ENCODE measurements at regions not wholly inside any gene's neighbourhood (a gene's known extent, or its start where the extent isn't known, plus 50 kb on each side); places are given as distances from the start of the nearest gene placed in this dataset.

- Histone ChIP-seq H3K56ac (replicated peaks; ENCODE audit: insufficient read length, low read depth, low read length) (no peak overlapping the region), H4K8ac (ENCODE audit: extremely low read depth, insufficient read depth, low read length) (no peak overlapping the region), H3K4ac (replicated peaks; ENCODE audit: insufficient read length, low read depth, low read length) (no peak overlapping the region), H3K27ac (ENCODE audit: low read depth, low read length) (no peak overlapping the region), H3K9ac (replicated peaks in 1 of 4; ENCODE audit: extremely low read depth in 1 of 4, low read depth in 3 of 4, low read length in 3 of 4) (no peak overlapping the region), H2BK15ac (ENCODE audit: low read length) (no peak overlapping the region), H3K4me3 (ENCODE audit: extremely low read depth in 1 of 4, insufficient read depth in 2 of 4, low read depth in 3 of 4, low read length in 4 of 4) (no peak overlapping the region), H3K9me3 (ENCODE audit: insufficient read depth in 2 of 2, low read depth in 1 of 2, low read length in 1 of 2) (no peaks in the 10 kb centered on the region), H3K23ac (ENCODE audit: insufficient read length) (no peak overlapping the region), H3K27me3 (replicated peaks in 1 of 4; ENCODE audit: control insufficient read depth in 3 of 4, extremely low read depth in 1 of 4, insufficient read depth in 3 of 4, low read length in 3 of 4) (peaks cover 0 to 1% (median 0%) of the 10 kb centered on the region in 4 experiments; a peak in 1 of 7 replicates), H3K4me1 (replicated peaks in 1 of 4; ENCODE audit: control insufficient read depth in 3 of 4, insufficient read depth in 4 of 4, low read length in 3 of 4) (no peaks in the 10 kb centered on the region), H4K20me1 (replicated peaks in 1 of 2; ENCODE audit: control insufficient read depth in 1 of 2, insufficient read depth in 2 of 2, low read length in 2 of 2) (no peaks in the 10 kb centered on the region), H4K5ac (ENCODE audit: insufficient read length, low read depth, low read length) (no peak overlapping the region), H2BK120ac (replicated peaks; ENCODE audit: low read depth, low read length) (no peak overlapping the region), H3K36me3 (ENCODE audit: control insufficient read depth in 2 of 4, insufficient read depth in 4 of 4, low read length in 3 of 4) (no peaks in the 10 kb centered on the region), H4K91ac (replicated peaks; ENCODE audit: insufficient read length, low read length) (no peak overlapping the region), H2BK20ac (ENCODE audit: low read length) (no peak overlapping the region), H3K79me2 (ENCODE audit: control insufficient read depth in 1 of 2, insufficient read depth in 2 of 2, low read length in 2 of 2) (no peaks in the 10 kb centered on the region), H2AK5ac (ENCODE audit: low read depth, low read length) (no peak overlapping the region), H3K18ac (ENCODE audit: extremely low read depth, low read length) (no peak overlapping the region), H2BK5ac (ENCODE audit: low read depth, low read length) (no peak overlapping the region), H3K14ac (ENCODE audit: insufficient read length) (no peak overlapping the region), H2BK12ac (ENCODE audit: low read depth, low read length) (no peak overlapping the region), H2AFZ (ENCODE audit: low read length) (no peak overlapping the region), H3K79me1 (ENCODE audit: low read depth, low read length) (no peaks in the 10 kb centered on the region), H3K23me2 (ENCODE audit: low read depth, low read length) (no peaks in the 10 kb centered on the region), H3K4me2 (ENCODE audit: insufficient read depth in 1 of 2, low read depth in 2 of 2, low read length in 2 of 2) (no peak overlapping the region)
- ChIA-PET CTCF (ENCODE audit: partially characterized antibody) (interaction anchor here (0.6 to 1.7 kb wide), 7 partner anchors 10 to 300 kb away, joined by 3 to 5 read pairs (median 3); no protein-coding TSS in a partner anchor), POLR2A (ENCODE audit: partially characterized antibody) (no interaction called here)
- no peak for TF ChIP-seq SIX5 (IDR thresholded peaks at IDR 0.05; ENCODE audit: low read depth, low read length)
- DNase-seq (ENCODE audit: low read depth in 1 of 2, low spot score in 2 of 2): no peak
- WGBS, 2 experiments (ENCODE audit: extremely low coverage in 1 of 2, insufficient coverage in 1 of 2, insufficient read length in 1 of 2, insufficient replicate concordance in 2 of 2, low coverage in 1 of 2, low lambda C conversion rate in 2 of 2, missing lambda C conversion rate in 1 of 2): 77% methylated on average over 4 of the region's 4 CpGs; no CpG with 5 or more reads in 1 of the 2 experiments
- no peak for FAIRE-seq
These were observed 127.8 kb upstream of the SLC7A14 start for GRCh38 chr3:170713653-170714052.
